ENCODE measurements at regions not wholly inside any gene's neighbourhood (a gene's known extent, or its start where the extent isn't known, plus 50 kb on each side); places are given as distances from the start of the nearest gene placed in this dataset.

DNA sequence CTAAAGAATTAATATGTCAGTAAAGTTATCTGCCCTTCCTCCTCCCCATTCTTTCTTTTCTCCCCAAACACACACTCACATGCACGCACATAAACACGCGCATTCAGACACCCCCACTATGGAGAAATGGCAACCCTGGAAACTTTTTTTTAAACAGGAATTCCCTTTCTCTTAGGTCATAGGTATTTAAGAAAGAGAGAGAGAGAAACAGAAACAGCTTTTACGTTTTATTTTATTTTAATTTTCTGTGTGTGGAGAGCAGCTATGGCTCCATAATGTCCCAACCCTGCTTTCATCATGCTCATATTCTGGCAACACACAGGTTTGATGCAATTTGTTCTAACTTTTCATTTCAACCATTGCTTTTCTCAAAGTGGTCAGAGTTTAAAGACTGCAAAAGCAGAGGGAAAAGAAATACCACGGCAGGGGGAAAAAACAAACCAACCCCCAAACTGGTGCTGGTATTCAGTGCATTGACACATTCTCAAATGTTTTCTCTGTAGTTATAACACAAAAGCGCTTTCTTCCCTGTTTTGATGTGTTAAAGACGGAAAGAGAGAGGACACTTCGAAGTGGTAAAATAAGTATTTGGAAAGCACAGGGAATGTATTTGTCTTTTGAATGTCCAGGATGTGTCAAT lies 126.0 kb upstream of the TMEM161B start:
- DNase-seq, result no peak

GRCh38 chr5:88393716-88394535 lies 125.3 kb upstream of the TMEM161B start:
- no peak for DNase-seq

- no peak for DNase-seq
Measured at GRCh38 chr5:88393042-88393441, 124.4 kb upstream of the TMEM161B start.

DNA sequence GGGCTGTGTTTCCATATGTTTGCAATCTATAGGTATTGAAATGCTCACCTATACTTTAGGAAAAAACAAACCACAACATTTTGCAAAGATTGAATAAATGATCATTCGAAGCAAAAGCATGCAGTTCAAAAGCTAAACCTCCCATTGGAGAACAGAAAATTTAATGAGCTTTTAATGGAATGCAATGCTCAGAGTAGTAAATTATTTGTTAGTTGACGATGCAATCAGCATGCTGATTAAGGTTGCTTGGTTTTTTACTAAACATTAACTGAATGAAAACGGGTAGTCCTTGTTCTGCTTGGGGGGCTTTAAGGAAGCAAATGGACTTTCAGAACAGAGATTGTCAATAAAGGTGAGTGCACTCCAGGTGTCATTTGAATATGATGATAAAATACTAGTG lies 123.3 kb upstream of the TMEM161B start:
- no peak for DNase-seq

DNA sequence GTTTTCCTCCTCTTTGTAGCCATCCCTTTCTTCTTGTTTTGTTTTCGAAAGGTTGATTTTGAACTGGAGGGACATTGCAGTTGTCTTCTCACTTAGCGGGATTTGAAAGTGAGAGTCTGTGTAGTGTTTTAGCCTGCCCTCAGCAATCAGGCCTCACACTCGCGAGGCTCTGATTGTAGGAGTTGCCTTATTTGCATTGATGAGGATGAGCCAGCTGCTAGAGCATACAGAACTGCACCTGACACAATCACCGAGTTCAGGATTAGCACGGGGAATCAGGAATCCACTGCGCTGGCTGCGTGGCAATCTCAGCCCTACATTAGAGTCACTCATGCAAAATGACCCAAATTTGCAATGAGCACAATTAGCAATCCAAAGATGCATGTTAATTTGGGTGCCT lies 122.5 kb upstream of the TMEM161B start:
- DNase-seq, result no peak

- no peak for DNase-seq
Measured at GRCh38 chr5:88390481-88390880, 121.8 kb upstream of the TMEM161B start.

GRCh38 chr5:88390096-88390441 lies 121.4 kb upstream of the TMEM161B start:
- DNase-seq, result no peak

GRCh38 chr5:88389338-88390095 lies 120.9 kb upstream of the TMEM161B start:
- no peak for DNase-seq

- DNase-seq, result no peak
Measured at GRCh38 chr5:88388476-88389337, 120.1 kb upstream of the TMEM161B start.

DNA sequence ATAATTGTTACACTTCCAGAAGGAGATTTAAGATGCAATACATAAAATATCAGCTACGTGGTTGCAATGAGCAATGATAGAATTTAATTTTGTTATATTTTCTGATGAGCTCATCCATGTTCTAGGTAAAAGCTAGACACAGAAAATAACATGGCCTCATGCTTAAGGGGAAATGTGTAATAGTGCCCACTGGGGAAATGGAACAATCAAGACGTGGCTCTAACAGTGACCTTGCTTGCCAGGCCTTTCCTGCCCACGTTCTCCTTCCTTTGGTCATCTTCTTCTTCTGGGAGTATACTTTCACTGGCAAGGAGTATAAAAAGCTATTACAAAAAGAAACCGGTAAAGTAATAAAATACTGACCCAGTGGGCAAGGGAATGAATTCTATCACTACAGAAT lies 116.2 kb upstream of the TMEM161B start:
- no peak for DNase-seq

GRCh38 chr5:88380332-88380731 lies 111.7 kb upstream of the TMEM161B start:
- no peak for DNase-seq

DNA sequence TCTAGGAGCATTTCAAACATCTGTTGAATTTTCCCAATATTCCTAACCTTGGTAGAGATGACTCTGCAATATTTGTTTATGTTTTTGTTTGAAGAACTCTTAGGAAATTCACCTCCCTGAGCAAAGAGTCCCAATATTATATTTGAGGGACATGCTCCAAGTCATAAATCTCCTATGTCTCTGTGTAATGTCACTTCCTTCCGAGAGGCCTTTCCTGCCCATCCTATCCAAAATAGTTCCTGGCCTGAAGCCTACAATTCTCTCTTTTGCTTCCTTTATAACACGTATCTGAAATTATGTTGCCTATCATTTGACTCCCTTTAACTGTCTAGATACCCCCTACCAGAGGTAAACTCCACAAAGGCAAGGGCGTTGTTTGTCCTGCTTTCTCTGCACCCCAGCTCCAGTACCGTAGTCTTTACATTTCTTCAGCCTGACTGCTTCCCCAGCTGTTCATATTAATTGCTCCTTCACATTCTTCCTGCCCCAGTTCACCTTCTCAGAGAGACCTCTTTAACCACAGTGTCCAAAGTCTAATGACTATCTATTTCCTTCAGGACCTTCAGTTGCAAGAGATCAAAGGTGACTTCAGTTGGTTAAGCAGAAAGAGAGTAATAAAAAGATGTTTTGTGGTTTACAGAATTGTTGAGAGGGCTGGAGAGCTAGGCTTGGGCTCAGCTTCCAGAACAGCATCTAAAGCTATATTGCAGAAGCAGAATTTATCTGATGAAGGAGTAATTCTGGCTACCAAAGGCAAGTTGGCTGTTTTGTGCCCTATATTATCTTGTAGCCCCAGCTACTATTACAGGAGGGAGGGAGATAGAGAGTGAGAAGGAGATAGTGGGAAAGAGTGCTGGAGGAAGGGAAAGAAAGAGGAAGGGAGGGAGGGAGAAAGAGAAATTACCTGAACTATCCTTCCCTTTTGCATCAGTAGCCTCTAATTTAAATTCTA lies 109.3 kb upstream of the TMEM161B start:
- no peak for DNase-seq

DNA sequence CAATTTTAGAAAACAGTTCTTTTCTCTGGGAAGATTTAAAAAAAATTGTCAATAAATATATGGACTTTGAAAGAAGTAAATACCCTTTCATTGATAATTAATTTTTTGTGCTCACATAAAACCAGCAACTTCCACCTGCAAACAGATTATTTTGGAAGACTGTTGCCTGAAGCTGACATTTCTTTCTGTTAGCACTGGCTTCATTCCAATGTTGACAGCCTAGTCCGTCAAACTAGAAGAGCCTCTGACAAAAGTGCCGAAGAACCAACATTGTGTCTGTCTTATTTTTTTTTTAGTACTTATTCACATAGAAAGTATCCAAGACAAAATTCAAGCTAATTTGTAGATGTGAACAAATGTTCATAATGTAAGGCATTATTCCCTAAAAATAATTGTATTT lies 108.6 kb upstream of the TMEM161B start:
- DNase-seq, result no peak

DNA sequence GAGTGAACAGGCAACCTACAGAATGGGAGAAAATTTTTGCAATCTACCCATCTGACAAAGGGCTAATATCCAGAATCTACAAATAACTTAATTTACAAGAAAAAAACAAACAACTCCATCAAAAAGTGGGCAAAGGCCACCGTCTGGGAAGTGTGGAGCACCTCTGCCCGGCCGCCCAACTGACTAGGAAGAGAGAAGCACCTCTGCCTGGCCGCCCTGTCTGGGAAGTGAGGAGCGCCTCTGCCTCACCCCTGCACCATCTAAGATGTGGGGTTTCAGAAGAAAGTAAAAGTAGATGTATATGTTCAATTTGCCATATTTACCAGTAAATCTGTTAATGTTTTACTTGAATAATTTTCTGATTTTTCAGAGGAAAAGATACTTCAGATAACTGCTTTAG lies 108.1 kb upstream of the TMEM161B start:
- DNase-seq, result no peak

DNA sequence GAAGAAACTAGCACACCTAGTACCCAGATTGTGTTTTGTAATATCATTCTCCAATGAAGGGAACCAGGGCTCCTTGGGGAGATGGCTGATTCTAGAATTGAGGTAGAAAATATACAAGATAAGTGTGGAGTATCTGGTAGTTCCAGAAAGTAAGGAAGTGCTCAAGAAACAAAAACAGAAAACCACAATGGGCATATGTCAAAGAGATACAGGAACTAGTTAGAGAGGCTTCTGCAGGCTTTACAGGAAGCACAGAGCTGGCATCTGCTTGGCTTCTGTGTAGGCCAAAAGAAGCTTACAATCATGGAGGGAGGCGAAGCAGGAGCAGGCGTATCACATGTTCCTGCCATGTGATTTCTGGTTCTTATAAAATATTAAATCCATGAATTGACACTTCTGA lies 105.7 kb upstream of the TMEM161B start:
- no peak for DNase-seq

DNA sequence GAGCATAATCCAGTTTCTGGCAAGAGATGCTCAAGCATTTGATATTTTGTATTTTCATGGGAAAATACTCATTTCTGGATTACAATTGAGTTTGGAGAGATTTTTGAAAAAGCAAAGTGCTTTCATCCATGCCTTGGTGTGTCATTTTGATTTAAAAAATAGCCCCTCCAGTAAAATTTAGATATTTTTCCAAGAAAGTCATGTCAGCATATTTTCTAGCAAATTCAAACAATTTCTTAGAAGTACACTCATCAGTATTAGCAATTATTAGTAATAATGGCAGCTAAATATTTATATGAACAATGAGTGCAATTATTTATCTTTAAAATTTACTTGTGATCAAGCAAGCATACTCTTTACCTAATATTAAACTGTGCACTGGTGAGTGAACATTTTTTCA lies 102.2 kb upstream of the TMEM161B start:
- no peak for DNase-seq

DNA sequence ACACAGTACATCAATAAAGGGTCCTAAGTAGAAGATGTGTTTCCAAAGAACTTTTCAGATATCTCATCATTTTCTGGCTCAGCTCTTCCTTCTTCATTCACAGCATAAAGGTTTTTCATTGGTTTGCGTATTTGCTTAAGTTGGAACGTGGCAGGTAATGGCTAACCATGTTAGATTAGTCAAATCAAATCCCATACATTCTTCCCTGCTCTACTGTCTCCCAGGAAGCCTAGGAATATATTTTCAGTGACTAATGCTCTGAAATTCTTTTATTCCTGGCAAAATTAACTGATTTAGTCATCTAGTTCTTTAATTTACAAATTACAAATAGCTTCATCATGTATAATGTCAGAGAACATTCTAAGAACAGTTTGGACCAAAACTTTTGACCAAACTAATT lies 99.6 kb upstream of the TMEM161B start:
- no peak for DNase-seq

DNA sequence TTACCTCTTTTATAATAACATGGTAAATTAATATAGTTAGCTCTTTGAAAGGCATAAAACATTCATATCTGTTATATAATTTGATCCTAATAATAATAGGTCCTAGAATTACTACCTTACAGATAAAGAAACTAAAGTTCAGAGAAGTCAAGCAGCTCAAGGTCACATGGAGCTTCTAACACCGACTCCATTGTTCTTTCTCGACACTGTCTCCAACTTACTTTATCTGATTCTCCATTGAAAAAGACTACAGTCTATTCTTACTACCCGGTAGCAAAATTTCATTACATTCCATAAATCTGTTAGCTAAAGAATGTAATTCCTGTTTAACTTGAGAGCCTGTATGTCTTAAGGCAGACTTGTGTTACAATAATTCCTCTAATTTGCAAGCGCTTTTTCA lies 96.3 kb upstream of the TMEM161B start:
- DNase-seq, result no peak

DNA sequence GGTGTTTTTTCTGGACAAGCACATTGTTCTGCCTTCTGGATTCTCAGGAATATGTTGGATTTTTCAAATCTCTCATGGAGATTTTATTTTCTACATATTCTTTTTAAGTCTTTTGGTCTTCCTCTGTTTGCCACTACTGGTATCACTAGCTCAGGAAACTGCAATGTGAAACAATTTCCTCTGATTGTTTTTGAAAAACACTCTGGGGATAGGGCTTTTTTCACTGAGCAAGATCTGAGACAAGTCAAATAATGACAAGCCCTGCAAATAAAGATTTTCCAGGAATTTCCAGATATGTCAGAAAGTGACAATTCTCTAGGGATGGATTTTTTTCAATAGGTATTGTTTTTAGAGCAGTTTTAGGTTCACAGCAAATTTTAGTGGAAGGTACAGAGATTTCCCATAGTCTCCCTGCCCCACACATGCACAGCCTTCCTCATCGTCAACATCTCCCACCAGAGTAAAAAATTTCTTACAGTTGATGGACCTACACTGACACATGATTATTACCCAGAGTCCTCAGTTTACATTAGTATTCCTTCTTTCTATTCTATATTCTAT lies 86.9 kb upstream of the TMEM161B start:
- DNase-seq, result no peak

DNA sequence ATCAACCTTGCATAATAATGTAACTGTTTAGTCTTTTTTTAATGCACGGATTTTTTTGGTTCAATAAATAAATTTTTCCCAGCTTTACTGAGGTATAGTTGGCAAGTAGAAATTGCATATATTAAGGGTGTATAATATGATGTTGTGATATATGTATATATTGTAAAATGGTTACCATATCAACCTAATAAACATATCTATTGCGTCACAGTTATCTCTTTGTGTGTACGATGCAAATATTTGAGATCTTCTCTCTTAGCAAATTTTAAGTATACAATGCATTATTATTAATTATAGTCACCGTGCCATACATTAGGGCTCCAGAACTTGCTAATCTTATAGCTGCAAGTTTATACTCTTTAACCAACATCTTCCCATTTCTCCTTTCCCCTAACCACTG lies 57.2 kb upstream of the TMEM161B start:
- DNase-seq, result no peak

DNA sequence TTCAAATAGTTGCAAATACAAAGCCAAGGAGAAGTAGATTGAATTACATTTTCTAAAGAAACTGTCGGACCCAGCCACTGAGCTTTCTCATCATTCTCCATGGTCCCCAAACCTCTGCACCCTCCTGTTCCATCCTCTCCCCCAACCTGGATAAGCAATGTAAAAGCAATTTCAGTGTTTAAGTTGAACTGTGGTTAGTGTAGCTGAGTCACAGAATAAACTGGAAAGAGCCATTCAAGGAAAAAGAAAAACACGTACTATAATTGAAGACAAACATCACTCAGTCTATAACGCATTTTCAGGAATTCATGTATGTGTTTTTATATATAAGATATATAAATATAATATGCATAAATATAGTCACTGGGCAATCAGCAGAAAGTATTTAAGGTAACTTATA lies 54.1 kb upstream of the TMEM161B start:
- no peak for DNase-seq
